Neural cell (in vitro differentiated cells): ENCODE measurements at regions not wholly inside any gene's neighbourhood (a gene's known extent, or its start where the extent isn't known, plus 50 kb on each side); places are given as distances from the start of the nearest gene placed in this dataset.

Source experiments
- CTCF ChIP-seq: fragments of 450-650 bp; IDR thresholded peaks from 2 replicates; pipeline ENCODE4 v1.5.1; 2014; ENCODE audit warnings: antibody characterized with exemption, mild to moderate bottlenecking, moderate library complexity; ENCODE audit not compliant: poor library complexity, severe bottlenecking
- EP300 ChIP-seq: fragments of 450-650 bp; conservative IDR thresholded peaks from 2 replicates; pipeline ENCODE4 v1.6.1; 2014; ENCODE audit warnings: antibody characterized with exemption, mild to moderate bottlenecking, moderate library complexity; ENCODE audit not compliant: poor library complexity, severe bottlenecking
- REST ChIP-seq: IDR thresholded peaks from 2 replicates; pipeline ENCODE4 v1.6.1; 2012; ENCODE audit warnings: borderline replicate concordance
- SMC3 ChIP-seq: fragments of 450-650 bp; conservative IDR thresholded peaks from 2 replicates; pipeline ENCODE4 v1.6.1; 2014; ENCODE audit warnings: antibody characterized with exemption, mild to moderate bottlenecking, moderate library complexity; ENCODE audit not compliant: poor library complexity

- TF ChIP-seq CTCF (no peak), REST (no peak), EP300 (no peak), SMC3 (no peak)
Measured at GRCh38 chr7:52151559-52151958, 835.0 kb upstream of the COBL start.
